ENCODE measurements at regions not wholly inside any gene's neighbourhood (a gene's known extent, or its start where the extent isn't known, plus 50 kb on each side); places are given as distances from the start of the nearest gene placed in this dataset.

DNA sequence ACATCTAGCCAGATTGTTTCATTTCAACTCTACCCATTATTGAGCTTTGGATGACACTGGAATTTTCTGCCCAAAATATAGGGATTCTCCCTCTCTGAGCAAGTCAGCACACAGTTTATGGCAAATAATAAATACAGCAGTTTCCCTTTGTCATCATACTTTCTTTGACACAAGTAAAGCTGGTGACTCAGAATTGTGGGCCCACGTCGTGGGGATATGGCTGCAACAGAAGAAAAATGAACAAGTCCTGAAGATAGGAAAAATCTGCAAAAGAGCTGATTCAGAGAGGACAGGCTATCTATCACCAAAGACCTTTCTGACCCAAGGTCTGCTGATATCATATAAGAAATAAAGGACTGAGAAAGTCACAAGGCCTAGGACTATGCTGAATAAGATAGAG lies 236.3 kb upstream of the ZC3H12C start:
- TF ChIP-seq CTCF (IDR thresholded peaks at IDR 0.05; ENCODE audit: low read depth, low read length) (no peak), POLR2A (IDR thresholded peaks at IDR 0.05; ENCODE audit: extremely low read depth, insufficient read length) (no peak)
